K562 (cell line): ENCODE measurements at regions not wholly inside any gene's neighbourhood (a gene's known extent, or its start where the extent isn't known, plus 50 kb on each side); places are given as distances from the start of the nearest gene placed in this dataset.

ENCODE experiments used
- ATAC-seq: fragments of 200-7000 bp; cut with Tn5 transposase; 3 replicates; pipeline ENCODE4 v1.9.1; 2020; ENCODE audit warnings: moderate library complexity
- BruUV-seq: library from RNA; stranded (reverse); fragments of 400-500 nt; replicated peaks from 2 replicates; lab custom pipeline; 2021; lab: Mats Ljungman, UMichigan
- CTCF ChIA-PET: fragments of 300-600 bp; formaldehyde crosslinking; extraction: SDS; loops from one replicate; lab custom pipeline; 2021; ENCODE audit warnings: low intra/inter-chr PET ratio; lab: Yijun Ruan, JAX
- POLR2A ChIA-PET: fragments of 300-600, 350-650 bp; sonication (Branson Sonifier 250); formaldehyde crosslinking; extraction: SDS; loops from one replicate; lab custom pipeline; 2021; ENCODE audit warnings: antibody characterized with exemption, inconsistent platforms; lab: Yijun Ruan, JAX
- DNase-seq, 4 experiments: peaks; one replicate each; pipeline versions ENCODE4 v3.0.0 to v3.0.0-alpha.2; 2011 to 2018; ENCODE audit warnings: low spot score in 3 of 4, mixed read lengths in 3 of 4; ENCODE audit errors: extremely low read depth in 1 of 4
- FAIRE-seq: peaks from 2 replicates; lab custom pipeline; 2011; peaks lifted over from hg19 to GRCh38; lab: Jason Lieb, UNC
- H2AFZ ChIP-seq: 2 replicates; pipeline ENCODE4 v1.6.0; 2011; ENCODE audit warnings: low read depth, low read length, control low read depth, inconsistent platforms
- H3K27ac ChIP-seq: fragments of 200-600 bp; 3 replicates; pipeline ENCODE4 v1.8.0; 2011; ENCODE audit warnings: low read depth, mild to moderate bottlenecking, control low read depth, inconsistent platforms, low read length, moderate library complexity, mixed read lengths; ENCODE audit errors: extremely low read depth
- H3K27me3 ChIP-seq, 2 experiments: fragments of 300-600 bp in 1 of 2; 2 replicates in 1 of 2; 3 replicates in 1 of 2; pipeline versions ENCODE4 v1.6.0 to v1.8.0; 2011; ENCODE audit warnings: inconsistent platforms in 2 of 2, low read length in 2 of 2, mild to moderate bottlenecking in 1 of 2, mixed read lengths in 1 of 2, moderate library complexity in 1 of 2; ENCODE audit not compliant: control insufficient read depth in 2 of 2, insufficient read depth in 2 of 2
- H3K36me3 ChIP-seq: fragments of 300-600 bp; 3 replicates; pipeline ENCODE4 v1.8.0; 2011; ENCODE audit warnings: mild to moderate bottlenecking, low read length, inconsistent platforms; ENCODE audit not compliant: control insufficient read depth, insufficient read depth
- H3K4me1 ChIP-seq, 2 experiments: fragments of 200-600 bp in 1 of 2; replicated peaks in 1 of 2; 2 replicates in 1 of 2; 3 replicates in 1 of 2; pipeline versions ENCODE4 v1.5.1 to v1.8.0; 2011; ENCODE audit warnings: inconsistent platforms in 2 of 2, low read length in 2 of 2, mild to moderate bottlenecking in 1 of 2, mixed read lengths in 1 of 2, moderate library complexity in 1 of 2; ENCODE audit not compliant: control insufficient read depth in 2 of 2, insufficient read depth in 2 of 2
- H3K4me2 ChIP-seq: 2 replicates; pipeline ENCODE4 v1.6.1; 2011; ENCODE audit warnings: low read length, control low read depth, inconsistent platforms, mixed read lengths; ENCODE audit not compliant: insufficient read depth
- H3K4me3 ChIP-seq: fragments of 200-600 bp; sonication (generic), shearing (Covaris generic); 2 replicates; pipeline ENCODE4 v1.5.1; 2016; ENCODE audit warnings: control low read depth, inconsistent platforms
- H3K79me2 ChIP-seq: fragments of 200-600 bp; 3 replicates; pipeline ENCODE4 v1.8.0; 2011; ENCODE audit warnings: low read length, inconsistent platforms; ENCODE audit not compliant: control insufficient read depth, insufficient read depth
- H3K9ac ChIP-seq, 2 experiments: 2 replicates each; pipeline versions ENCODE4 v1.6.0 to v1.6.1; 2011; ENCODE audit warnings: low read depth in 2 of 2, low read length in 2 of 2, control low read depth in 1 of 2, inconsistent platforms in 1 of 2, mild to moderate bottlenecking in 1 of 2, mixed read lengths in 1 of 2; ENCODE audit not compliant: insufficient read depth in 1 of 2
- H3K9me1 ChIP-seq: one replicate; pipeline ENCODE4 v1.6.0; 2011; ENCODE audit warnings: inconsistent platforms, mild to moderate bottlenecking, low read length, moderate library complexity; ENCODE audit not compliant: control insufficient read depth, insufficient read depth
- H3K9me3 ChIP-seq: replicated peaks from 2 replicates; pipeline ENCODE4 v1.5.1; 2011; ENCODE audit warnings: low read depth, low read length, inconsistent platforms; ENCODE audit not compliant: control insufficient read depth, insufficient read depth
- H4K20me1 ChIP-seq: replicated peaks from 2 replicates; pipeline ENCODE4 v1.6.1; 2011; ENCODE audit warnings: low read length, inconsistent platforms, mixed read lengths; ENCODE audit not compliant: control insufficient read depth, insufficient read depth
- CHD2 ChIP-seq: IDR thresholded peaks from 2 replicates; pipeline ENCODE4 v1.6.1; 2011; ENCODE audit warnings: low read depth, low read length
- HNRNPLL ChIP-seq: fragments of 200-400 bp; formaldehyde crosslinking; IDR thresholded peaks from 2 replicates; pipeline ENCODE4 v1.6.1; 2017; ENCODE audit warnings: low read length, low read depth, mild to moderate bottlenecking; ENCODE audit not compliant: poor library complexity, severe bottlenecking
- KAT8 ChIP-seq: fragments of 450-650 bp; IDR thresholded peaks from 2 replicates; pipeline ENCODE4 v1.6.1; 2016; ENCODE audit warnings: low read depth, mild to moderate bottlenecking
- KHSRP ChIP-seq: fragments of 450-650 bp; IDR thresholded peaks from 2 replicates; pipeline ENCODE4 v1.6.1; 2017
- NR2F6 ChIP-seq: fragments of 450-650 bp; formaldehyde crosslinking; IDR thresholded peaks from 2 replicates; pipeline ENCODE4 v1.4.0; 2020; ENCODE audit warnings: mild to moderate bottlenecking
- SP1 ChIP-seq: sonication (generic); formaldehyde crosslinking; IDR thresholded peaks from 2 replicates; pipeline ENCODE4 v1.8.1; 2022; ENCODE audit warnings: mild to moderate bottlenecking, missing genetic modification reagents
- ZNF197 ChIP-seq: fragments of 200-800 bp; sonication (Bioruptor generic); IDR thresholded peaks from 2 replicates; pipeline ENCODE4 v1.6.1; 2016; ENCODE audit warnings: low read depth, missing genetic modification characterization, missing compliant biosample characterization
- ZNF217 ChIP-seq: sonication (generic); formaldehyde crosslinking; IDR thresholded peaks from 2 replicates; pipeline ENCODE4 v1.8.0; 2022; ENCODE audit warnings: mild to moderate bottlenecking, missing genetic modification reagents
- WGBS: fragments of 100-300 bp; shearing (Covaris generic); methylation state at CpG from one replicate; pipeline ENCODE4 v1.1.6; 2016; ENCODE audit warnings: low coverage, mixed read lengths; ENCODE audit not compliant: insufficient coverage; ENCODE audit errors: missing lambda C conversion rate; 5-methylcytosine and 5-hydroxymethylcytosine counted together
- in situ Hi-C: fragments of 300-500 bp; cut with MboI; formaldehyde crosslinking; loops from 4 replicates; pipeline ENCODE4 v1.15.0; 2018; ENCODE audit warnings: inconsistent platforms, mixed read lengths
- intact Hi-C: fragments of 100-400 bp; cut with micrococcal nuclease; formaldehyde crosslinking; loops from 2 replicates; pipeline ENCODE4 v1.14.2; 2022
- TF ChIP-seq, protein P1 (sequence below): sonication (generic); formaldehyde crosslinking; IDR thresholded peaks from 2 replicates; pipeline ENCODE4 v1.5.0; 2020; ENCODE audit warnings: missing genetic modification reagents
- TF ChIP-seq, protein P2 (sequence below): sonication (generic); formaldehyde crosslinking; IDR thresholded peaks from 2 replicates; pipeline ENCODE4 v1.8.0; 2022; ENCODE audit warnings: mild to moderate bottlenecking, missing genetic modification reagents

DNA sequence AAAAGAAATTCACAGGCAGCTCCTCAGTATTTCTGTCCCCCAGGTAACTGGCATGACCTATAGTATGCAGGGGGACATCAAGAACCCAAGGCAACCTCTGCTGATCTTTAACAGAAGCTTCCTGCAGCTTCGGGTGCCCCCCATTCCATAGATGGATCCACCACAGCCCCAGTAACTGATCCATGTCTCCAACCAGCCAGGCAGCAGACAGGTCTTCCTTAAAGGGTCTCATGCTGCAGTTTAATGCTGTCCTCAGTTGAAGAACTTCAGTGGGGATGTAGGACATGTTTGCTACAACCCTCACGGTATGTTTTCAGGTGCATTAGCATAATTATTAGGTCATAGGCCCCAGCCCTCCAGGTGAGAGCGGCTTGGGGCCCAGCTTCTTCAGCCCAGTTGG, 90.9 kb upstream of the OLIG2 start:
- no peak overlapping the region for H2AFZ ChIP-seq
- H3K4me1 ChIP-seq = peaks cover 0 to 7% of the 10 kb centered on the region in 2 experiments; a peak in 2 of 5 replicates
- H3K9me1 ChIP-seq = no peaks in the 10 kb centered on the region
- H3K27ac ChIP-seq = no peak overlapping the region
- BruUV-seq = no TSS peak
- intact Hi-C loops = no loop called here
- no peaks in the 10 kb centered on the region for H3K79me2 ChIP-seq
- H3K4me2 ChIP-seq = no peak overlapping the region
- FAIRE-seq (no peak), DNase-seq (no peak)
- 0 out of 2 replicates have a peak, but pooled peaks cover 2% of the 10 kb centered on the region for H4K20me1 ChIP-seq
- H3K9me3 ChIP-seq = no peaks in the 10 kb centered on the region
- TF ChIP-seq NR2F6 (CRISPR knock-in tag) (no peak), KAT8 (no peak), CHD2 (no peak), ZNF217 (no peak), ZNF197 (CRISPR knock-in tag) (no peak), HNRNPLL (no peak), SP1 (CRISPR knock-in tag) (no peak), KHSRP (no peak)
- TF ChIP-seq, protein P1, sequence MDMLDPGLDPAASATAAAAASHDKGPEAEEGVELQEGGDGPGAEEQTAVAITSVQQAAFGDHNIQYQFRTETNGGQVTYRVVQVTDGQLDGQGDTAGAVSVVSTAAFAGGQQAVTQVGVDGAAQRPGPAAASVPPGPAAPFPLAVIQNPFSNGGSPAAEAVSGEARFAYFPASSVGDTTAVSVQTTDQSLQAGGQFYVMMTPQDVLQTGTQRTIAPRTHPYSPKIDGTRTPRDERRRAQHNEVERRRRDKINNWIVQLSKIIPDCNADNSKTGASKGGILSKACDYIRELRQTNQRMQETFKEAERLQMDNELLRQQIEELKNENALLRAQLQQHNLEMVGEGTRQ (CRISPR knock-in tag) = no peak
- TF ChIP-seq, protein P2, sequence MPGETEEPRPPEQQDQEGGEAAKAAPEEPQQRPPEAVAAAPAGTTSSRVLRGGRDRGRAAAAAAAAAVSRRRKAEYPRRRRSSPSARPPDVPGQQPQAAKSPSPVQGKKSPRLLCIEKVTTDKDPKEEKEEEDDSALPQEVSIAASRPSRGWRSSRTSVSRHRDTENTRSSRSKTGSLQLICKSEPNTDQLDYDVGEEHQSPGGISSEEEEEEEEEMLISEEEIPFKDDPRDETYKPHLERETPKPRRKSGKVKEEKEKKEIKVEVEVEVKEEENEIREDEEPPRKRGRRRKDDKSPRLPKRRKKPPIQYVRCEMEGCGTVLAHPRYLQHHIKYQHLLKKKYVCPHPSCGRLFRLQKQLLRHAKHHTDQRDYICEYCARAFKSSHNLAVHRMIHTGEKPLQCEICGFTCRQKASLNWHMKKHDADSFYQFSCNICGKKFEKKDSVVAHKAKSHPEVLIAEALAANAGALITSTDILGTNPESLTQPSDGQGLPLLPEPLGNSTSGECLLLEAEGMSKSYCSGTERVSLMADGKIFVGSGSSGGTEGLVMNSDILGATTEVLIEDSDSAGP (CRISPR knock-in tag) = no peak
- TF ChIP-seq, all 486 proteins: peak for 0
- no peak for ATAC-seq
- Histone ChIP-seq H3K4me3 (no peak overlapping the region), H3K9ac (no peak overlapping the region), H3K27me3 (peaks cover 33 to 59% of the 10 kb centered on the region in 2 experiments), H3K36me3 (no peaks in the 10 kb centered on the region)
- in situ Hi-C loops = no loop called here
- WGBS = 2% methylated on average over 3 of the region's 3 CpGs
- ChIA-PET CTCF (no interaction called here), POLR2A (interaction anchor here (0.9 to 1.1 kb wide), 3 partner anchors 11 to 275 kb away, joined by 3 to 4 read pairs (median 3); no protein-coding TSS in a partner anchor)
